ENCODE measurements at regions not wholly inside any gene's neighbourhood (a gene's known extent, or its start where the extent isn't known, plus 50 kb on each side); places are given as distances from the start of the nearest gene placed in this dataset.

GRCh38 chr2:18311420-18312195, 248.8 kb downstream of the RDH14 start:
- intact Hi-C loops (cut with micrococcal nuclease; ENCODE audit: unreplicated experiment) = no loop called here
- H3K4me2 ChIP-seq (ENCODE audit: control insufficient read depth, insufficient read depth) = no peak overlapping the region
- no peak for ATAC-seq
- ChIA-PET POLR2A (no interaction called here), RAD21 (ENCODE audit: unreplicated experiment) (no interaction called here), SMC1A (ENCODE audit: uncharacterized antibody, unreplicated experiment) (no interaction called here), CTCF (interaction anchor here (1.2 kb wide), 1 partner anchor 139 kb away, joined by 4 read pairs; no protein-coding TSS in a partner anchor)
- in situ Hi-C loops (cut with MboI) = no loop called here
- no peak for FAIRE-seq
- DNase-seq (ENCODE audit: low read depth, low spot score) = no peak
- WGBS (ENCODE audit: insufficient coverage, insufficient replicate concordance, low lambda C conversion rate, missing lambda C conversion rate) = 19% methylated on average over 4 of the region's 4 CpGs
- no peaks in the 10 kb centered on the region for H3K36me3 ChIP-seq (ENCODE audit: control insufficient read depth in 2 of 2, insufficient read depth in 2 of 2, low read length in 1 of 2)
- no peak overlapping the region for H2AFZ ChIP-seq (ENCODE audit: control insufficient read depth, low read depth, low read length)
- BruUV-seq (replicated peaks) = no TSS peak
- H4K20me1 ChIP-seq (ENCODE audit: control insufficient read depth, insufficient read depth) = no peaks in the 10 kb centered on the region
- no peaks in the 10 kb centered on the region for H3K79me2 ChIP-seq (ENCODE audit: control insufficient read depth, insufficient read depth, low read length)
- H3K4me1 ChIP-seq (ENCODE audit: control insufficient read depth, insufficient read depth, low read length) = no peaks in the 10 kb centered on the region
- no peak overlapping the region for H3K9ac ChIP-seq (ENCODE audit: control insufficient read depth, insufficient read depth, low read length)
- no peak overlapping the region for H3K4me3 ChIP-seq
- no peak overlapping the region for H3K27ac ChIP-seq (ENCODE audit: control insufficient read depth, insufficient read depth)
- TF ChIP-seq RUNX3 (IDR thresholded peaks at IDR 0.05; ENCODE audit: low read length) (no peak), NR2F1 (conservative IDR thresholded peaks at IDR 0.05) (no peak), MLLT1 (IDR thresholded peaks at IDR 0.05) (no peak), RCOR1 (conservative IDR thresholded peaks at IDR 0.05; ENCODE audit: low read depth, low read length) (no peak), TCF7 (IDR thresholded peaks at IDR 0.05; ENCODE audit: borderline replicate concordance) (no peak), ESRRA (IDR thresholded peaks at IDR 0.05; ENCODE audit: low read length) (no peak), MYC (IDR thresholded peaks at IDR 0.05; ENCODE audit: insufficient read depth, insufficient read length, insufficient replicate concordance, low read length, severe bottlenecking) (no peak), BMI1 (IDR thresholded peaks at IDR 0.05; ENCODE audit: borderline replicate concordance) (no peak), NBN (IDR thresholded peaks at IDR 0.05) (no peak), POLR2AphosphoS5 (IDR thresholded peaks at IDR 0.05; ENCODE audit: low read length) (no peak), CBFB (IDR thresholded peaks at IDR 0.05; ENCODE audit: low read depth) (no peak), ZBTB40 (IDR thresholded peaks at IDR 0.05; ENCODE audit: borderline replicate concordance) (no peak), SKIL (IDR thresholded peaks at IDR 0.05; ENCODE audit: low read depth, poor library complexity, severe bottlenecking) (no peak), ASH2L (IDR thresholded peaks at IDR 0.05; ENCODE audit: borderline replicate concordance, low read depth) (no peak), ZNF24 (IDR thresholded peaks at IDR 0.05) (no peak), SPI1 (IDR thresholded peaks at IDR 0.05; ENCODE audit: borderline replicate concordance, insufficient read depth, low read depth, low read length) (no peak), RFX5 (IDR thresholded peaks at IDR 0.05; ENCODE audit: low read depth, low read length) (no peak), JUNB (IDR thresholded peaks at IDR 0.05) (no peak), KLF5 (IDR thresholded peaks at IDR 0.05; ENCODE audit: partially characterized antibody) (no peak)
- no peaks in the 10 kb centered on the region for H3K9me3 ChIP-seq (replicated peaks; ENCODE audit: control insufficient read depth, insufficient read depth, low read length)
- H3K27me3 ChIP-seq (replicated peaks in 1 of 2; ENCODE audit: control insufficient read depth in 2 of 2, insufficient read depth in 2 of 2, low read length in 1 of 2) = no peaks in the 10 kb centered on the region
